ENCODE measurements at regions not wholly inside any gene's neighbourhood (a gene's known extent, or its start where the extent isn't known, plus 50 kb on each side); places are given as distances from the start of the nearest gene placed in this dataset.
A peak's percentile ranks its signal among the peaks of the same experiment; 100 is the strongest.
"Not testable (repeated sequence)": the region's sequence is repeated elsewhere in the genome, so short reads cannot be mapped to it uniquely, and the experiment has no call there.

DNA sequence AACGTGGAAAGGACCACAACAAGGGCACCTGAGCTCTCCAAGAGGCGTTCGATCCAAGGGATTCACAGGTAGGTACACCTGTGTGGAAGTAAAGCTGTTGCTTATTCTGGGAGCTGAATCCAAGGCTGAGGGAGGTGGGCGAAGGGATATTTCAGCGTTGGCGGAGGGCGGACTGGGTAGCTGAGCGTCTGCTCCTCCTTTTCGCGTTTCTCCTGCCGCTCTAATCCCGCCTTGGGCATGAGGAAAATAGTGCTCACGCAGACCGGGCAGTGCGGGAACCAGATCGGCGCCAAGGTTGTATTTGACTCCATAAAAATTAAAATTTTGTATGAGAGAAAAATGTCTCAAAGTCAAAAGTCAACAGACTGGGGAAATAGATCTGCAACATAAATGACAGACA lies 3966.2 kb upstream of the OR11H1 start:
- not testable (repeated sequence) for DNase-seq (ENCODE audit: low spot score)

DNA sequence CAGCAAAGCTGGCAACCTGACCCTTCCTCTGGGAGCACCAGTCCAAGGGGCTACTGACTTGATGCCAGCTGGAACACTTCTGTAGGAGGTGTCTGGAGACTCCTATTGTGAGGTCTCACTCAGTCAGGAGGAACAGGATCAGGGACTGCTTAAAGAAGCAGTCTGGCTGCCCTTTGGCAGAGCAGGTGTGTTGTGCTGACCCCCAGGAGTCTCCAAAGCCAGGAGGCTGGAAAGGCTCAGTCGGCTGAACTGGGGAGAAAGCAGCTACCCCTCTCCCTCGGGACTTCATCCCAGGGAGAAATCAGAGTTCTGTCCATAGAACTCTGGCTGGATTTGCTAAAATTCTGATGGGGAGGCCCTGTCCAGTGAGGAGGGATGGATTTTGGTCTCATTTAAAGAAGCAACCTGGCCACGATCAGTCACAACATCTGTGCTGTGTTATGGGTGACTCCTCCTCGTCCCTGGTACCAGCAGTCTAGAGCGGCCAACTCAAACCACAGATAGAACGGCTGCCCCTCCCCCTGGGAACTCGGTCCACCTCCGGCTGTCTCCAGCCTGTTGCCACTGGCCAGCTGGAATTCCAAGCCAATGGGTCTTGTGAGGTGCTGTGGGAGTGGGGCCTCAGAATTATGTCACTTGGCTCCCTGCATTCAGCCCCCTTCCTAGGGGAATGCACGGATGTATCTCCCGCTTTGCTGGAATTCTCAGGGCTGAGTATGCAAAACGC lies 3959.0 kb upstream of the OR11H1 start:
- DNase-seq (ENCODE audit: low spot score): not testable (repeated sequence)

DNA sequence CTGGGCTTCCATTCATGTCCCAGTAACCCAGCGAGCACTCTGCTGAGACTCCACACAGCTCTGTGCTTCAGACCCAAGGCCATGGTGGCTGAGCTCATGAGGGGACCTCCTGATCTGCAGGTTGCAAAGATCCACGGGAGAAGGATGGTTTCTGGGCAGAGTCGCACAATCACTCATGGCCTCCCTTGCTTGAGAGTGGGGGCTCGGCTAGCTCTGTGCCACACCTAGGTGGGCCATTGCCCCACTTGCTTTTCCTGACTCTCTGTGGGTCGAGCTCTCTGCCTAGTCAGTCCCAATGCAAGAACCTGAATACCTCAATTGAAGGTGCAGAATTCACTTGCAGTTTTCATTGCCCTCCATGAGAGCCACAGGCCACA lies 3958.4 kb upstream of the OR11H1 start:
- not testable (repeated sequence) for DNase-seq (ENCODE audit: low spot score)

DNA sequence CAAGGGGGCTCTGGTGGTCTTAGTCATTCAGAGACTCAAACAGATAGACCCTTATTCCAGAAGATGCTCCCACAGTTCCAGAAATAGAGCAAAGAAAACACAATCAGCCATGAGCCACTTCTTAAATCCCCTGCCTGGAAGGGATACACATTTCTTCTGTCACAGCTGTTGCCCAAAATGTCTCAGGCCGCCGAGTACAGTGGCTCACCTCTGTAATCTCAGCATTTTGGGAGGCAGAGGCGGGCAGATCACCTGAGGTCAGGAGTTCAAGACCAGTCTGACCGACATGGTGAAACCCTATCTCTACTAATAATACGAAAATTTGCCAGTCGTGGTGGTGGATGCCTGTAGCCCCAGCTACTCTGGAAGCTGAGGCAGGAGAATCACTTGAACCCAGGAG lies 3954.8 kb upstream of the OR11H1 start:
- DNase-seq (ENCODE audit: low spot score): not testable (repeated sequence)

DNA sequence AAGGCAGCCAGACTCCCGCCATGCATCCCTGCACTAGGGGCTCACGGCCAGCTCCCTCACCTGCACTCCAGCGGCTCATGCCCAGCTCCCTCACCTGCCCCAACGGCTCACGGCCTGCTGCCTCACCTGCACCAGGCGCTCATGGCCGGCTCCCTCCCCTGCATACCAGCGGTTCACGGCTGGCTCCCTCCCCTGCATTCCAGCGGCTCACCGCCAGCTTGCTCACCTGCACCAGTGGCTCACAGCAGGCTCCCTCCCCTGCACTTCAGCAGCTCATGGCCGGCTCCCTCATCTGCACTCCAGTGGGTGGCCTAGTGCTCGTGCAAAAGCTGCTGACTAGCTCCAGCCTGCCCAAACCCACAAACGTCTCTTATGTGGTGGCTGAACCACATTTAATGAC lies 3953.8 kb upstream of the OR11H1 start:
- not testable (repeated sequence) for DNase-seq (ENCODE audit: low spot score)

DNA sequence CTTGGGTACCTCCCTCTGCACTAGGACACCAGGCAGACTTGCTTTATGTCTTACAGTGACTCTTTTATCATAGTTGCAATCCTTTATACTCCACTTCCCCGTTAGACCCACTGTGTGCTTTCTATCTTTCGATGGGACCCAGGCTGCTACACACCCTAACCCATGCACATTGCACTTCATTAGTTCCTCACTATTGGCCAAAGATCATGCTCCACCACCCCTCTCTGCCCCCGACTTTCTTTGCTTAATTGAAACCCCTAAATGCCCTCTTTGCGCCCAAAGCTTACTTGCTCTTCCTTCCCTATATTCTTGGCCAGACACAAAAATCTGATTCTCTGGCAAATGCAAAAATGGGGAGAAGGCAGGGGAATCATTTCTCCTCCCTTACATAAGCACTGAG lies 3953.3 kb upstream of the OR11H1 start:
- not testable (repeated sequence) for DNase-seq (ENCODE audit: low spot score)

DNA sequence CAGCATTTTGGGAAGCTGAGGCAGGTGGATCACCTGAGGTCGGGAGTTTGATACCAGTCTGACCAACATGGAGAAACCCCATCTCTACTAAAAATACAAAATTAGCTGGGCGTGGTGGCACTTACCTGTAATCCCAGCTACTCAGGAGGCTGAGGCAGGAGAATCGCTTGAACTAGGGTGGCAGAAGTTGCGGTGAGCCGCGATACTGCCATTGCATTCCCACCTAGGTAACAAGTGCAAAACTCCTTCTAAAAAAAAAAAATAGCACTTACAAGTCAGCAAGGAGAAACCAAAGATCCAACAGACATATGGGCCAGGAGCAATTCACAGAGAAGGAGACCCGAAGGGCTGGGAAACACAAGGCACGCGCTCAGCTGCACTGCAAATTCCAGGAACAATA lies 3951.3 kb upstream of the OR11H1 start:
- not testable (repeated sequence) for DNase-seq (ENCODE audit: low spot score)

DNA sequence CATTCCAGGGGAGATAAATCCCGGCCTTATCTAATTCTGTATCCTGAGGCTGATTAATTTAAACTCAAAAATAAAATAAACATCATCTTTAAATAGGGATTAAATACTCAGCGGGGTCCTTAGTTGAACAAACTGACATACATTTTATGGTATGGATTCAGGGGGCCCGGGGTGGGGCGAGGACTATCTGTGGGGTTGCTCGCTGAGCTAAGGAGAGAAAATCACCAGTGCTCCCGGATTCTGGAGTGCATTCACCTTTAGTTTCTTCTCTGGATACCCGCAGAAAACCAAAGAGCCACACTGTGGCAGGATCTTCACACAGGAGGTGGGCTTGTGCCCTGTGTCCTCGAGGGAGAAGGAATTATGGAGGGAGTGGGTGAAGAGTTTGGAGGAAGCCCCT lies 3949.9 kb upstream of the OR11H1 start:
- not testable (repeated sequence) for DNase-seq (ENCODE audit: low spot score)

DNA sequence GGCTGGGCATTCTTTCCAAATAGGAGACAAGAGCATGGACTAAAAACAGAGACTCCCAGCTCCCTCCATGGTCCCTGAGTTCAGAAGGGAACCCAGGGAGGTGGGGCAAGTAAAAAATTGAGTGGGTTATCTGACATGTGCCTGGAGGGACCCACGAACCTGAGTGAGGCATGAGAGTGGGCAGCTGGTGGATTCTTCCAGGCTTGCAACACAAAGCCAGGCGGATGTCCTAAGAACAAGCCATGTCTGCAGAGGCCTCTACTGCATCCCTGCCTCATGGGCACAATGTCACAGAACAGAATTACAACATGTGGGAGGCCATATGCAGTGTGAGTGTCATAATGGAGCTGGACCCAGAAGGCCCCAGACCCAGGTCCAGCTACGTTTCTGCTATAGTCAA lies 3949.4 kb upstream of the OR11H1 start:
- DNase-seq (ENCODE audit: low spot score): not testable (repeated sequence)

DNA sequence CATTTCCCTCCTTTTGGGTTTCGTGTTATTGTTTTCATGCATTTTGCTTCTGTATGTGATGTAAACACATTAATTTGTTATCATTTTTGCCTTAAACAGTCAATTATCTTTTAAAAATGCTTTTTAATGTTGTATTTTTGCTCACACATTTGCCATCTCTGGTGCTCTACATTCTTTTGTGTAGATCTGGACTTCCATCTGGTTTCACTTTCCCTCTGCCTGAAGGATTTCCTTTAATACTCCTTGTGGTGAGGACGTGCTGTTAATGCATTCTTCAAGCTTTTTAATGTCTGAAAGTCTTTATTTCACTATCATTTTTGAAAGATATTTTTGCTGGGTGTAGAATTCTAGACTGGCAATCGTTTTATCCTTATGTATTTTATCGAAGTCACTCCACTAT lies 3945.9 kb upstream of the OR11H1 start:
- not testable (repeated sequence) for DNase-seq (ENCODE audit: low spot score)

DNA sequence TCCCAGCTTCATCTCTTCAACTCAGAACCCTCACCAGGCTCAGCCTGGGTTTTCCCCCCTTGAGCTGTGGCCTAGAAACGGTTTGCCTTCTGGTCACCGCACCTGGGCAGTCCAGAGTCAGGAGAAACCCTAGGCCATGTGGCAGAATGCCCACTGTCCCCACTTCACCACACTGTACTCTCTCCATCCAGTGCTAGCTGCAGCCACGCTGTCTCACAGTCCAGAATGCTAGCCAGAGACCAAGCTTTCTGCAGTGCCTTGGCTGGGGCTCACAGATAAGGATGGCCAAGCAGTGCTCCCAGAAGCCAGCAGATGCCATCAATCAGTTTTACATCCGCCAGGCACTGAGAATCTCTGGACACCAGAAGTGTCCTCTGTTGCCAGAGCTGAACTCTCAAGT lies 3943.8 kb upstream of the OR11H1 start:
- not testable (repeated sequence) for DNase-seq (ENCODE audit: low spot score)

DNA sequence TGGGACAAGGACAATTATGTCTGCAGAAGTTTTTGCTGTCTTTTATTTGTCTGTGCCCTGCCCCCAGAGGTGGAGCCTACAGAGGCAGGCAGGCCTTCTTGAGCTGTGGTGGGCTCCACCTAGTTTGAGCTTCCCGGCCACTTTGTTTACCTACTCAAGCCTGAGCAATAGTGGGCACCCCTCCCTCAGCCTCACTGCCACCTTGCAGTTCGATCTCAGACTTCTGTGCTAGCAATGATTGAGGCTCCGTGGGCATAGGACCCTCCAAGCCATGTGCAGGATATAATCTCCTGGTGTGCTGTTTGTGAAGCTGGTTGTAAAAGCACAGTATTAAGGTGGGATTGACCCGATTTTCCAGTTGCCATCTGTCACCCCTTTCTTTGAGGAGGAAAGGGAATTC lies 3933.4 kb upstream of the OR11H1 start:
- not testable (repeated sequence) for DNase-seq (ENCODE audit: low spot score)

DNA sequence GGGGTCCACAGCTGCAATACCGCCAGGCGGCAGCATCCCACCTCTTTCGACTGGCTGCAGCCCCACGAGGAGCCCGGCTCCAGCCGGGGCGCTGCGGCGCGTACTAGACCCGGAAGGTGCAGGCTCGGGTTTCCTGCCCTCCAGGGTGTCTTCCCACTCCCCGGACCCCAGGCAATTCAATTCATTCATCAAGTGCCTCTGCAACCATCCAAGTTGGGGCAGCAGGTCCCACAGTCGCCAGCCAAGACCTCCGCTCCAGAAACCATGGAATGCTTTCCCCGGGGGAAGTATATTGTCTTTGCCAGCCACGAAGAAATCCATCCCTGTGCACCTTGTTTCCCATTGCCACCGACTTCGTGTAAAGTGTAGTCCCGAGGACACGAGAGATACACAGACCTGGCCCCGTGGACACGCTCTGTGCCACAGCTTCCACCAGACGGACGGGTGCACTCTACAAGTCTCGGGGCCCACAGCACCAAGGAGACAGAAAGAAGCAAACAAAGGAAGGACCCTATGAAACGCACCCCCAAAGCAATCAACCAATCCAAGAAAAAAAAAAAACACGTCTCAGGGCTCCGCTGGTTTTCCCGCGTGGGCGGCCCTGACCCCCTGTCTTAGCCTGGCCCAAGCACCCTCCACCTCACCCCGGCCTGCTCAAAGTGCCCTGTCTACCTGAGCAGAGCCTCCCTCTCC lies 3930.2 kb upstream of the OR11H1 start:
- DNase-seq (ENCODE audit: low spot score): not testable (repeated sequence)

DNA sequence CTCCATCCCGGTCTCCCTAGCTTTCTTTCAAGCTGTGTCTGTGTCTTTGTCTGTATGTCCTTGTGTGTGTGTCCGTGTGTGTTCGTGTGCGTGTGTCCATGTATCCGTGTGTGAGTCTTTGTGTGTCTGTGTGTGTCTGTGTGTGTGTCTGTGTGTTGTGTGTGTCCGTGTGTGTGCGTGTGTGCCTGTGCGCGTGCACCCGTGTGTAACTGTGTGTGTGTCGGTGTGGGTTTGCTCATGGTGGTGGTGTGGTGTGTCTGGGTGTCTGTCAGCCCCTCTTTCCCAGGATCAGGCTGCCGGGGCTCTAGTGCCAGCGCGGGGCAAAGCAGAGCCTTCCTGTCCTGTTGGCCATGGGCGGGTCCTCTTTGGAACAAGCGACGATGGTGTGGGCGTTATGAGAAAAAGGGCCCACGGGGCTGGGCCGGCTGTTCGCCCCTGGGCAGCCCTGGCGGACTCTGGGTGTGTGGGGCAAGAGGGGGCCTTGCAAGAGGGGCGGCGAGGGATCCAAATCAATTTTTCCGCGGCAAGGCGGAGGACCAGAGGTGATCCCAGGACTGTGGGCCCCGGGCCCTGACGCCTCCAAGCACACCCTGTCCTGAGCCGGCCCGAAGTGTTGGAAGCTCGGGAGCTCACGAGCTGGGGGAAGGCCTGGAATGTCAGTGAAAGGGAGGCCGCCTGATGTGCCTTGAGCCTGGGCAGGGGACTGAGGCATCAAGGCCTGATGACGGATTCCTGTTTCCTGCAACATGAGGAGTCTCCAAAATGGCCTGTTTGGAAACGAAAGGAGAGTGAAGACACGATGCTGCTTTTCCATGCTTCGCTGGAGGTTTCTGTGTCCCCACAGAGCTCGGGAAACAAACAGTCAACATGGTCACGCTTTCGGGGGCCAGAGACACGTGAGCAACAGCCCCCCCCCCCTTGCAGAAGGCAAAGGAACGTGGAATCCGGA lies 3929.2 kb upstream of the OR11H1 start:
- DNase-seq (ENCODE audit: low spot score): no peak

DNA sequence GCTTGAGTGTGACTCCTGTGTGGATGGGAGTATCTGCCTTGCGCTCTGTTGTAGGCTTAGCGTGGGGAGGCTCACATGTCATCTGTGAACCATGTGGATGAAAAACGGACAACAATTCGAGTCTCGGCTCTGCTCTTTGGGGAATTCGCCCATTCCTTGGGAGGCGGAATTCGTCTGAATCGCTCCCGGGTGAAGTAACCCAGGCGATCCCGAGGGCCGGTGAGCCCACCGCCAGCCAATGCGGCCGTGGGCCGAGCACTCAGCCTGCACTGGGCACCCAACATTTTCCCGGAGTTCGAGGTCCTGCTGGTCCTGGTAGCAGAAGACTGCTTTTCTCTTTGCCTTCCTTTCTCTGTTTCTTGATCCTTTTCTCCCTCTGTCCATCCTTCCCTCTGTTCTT lies 3928.5 kb upstream of the OR11H1 start:
- not testable (repeated sequence) for DNase-seq (ENCODE audit: low spot score)

DNA sequence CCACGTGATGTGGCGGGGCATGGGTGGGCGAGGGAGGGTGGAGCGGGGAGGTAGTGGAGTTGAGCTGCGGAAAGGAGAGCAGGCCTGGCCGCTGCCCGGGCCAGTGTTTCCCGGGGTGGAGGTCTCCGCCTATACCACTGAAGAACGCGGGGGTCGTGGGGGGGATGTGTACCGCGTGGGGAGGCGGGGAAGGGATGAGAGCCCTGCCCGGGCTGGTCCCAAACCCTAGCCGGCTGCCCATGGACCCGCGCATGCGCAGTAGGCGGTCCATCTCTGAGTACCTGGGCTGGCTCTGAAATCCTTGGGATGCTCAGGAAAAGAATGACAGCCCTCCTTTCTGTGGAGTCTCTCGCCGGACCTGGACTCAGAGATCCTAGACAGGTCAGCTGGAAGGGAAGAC lies 3927.8 kb upstream of the OR11H1 start:
- DNase-seq (ENCODE audit: low spot score): peak; percentile 4

DNA sequence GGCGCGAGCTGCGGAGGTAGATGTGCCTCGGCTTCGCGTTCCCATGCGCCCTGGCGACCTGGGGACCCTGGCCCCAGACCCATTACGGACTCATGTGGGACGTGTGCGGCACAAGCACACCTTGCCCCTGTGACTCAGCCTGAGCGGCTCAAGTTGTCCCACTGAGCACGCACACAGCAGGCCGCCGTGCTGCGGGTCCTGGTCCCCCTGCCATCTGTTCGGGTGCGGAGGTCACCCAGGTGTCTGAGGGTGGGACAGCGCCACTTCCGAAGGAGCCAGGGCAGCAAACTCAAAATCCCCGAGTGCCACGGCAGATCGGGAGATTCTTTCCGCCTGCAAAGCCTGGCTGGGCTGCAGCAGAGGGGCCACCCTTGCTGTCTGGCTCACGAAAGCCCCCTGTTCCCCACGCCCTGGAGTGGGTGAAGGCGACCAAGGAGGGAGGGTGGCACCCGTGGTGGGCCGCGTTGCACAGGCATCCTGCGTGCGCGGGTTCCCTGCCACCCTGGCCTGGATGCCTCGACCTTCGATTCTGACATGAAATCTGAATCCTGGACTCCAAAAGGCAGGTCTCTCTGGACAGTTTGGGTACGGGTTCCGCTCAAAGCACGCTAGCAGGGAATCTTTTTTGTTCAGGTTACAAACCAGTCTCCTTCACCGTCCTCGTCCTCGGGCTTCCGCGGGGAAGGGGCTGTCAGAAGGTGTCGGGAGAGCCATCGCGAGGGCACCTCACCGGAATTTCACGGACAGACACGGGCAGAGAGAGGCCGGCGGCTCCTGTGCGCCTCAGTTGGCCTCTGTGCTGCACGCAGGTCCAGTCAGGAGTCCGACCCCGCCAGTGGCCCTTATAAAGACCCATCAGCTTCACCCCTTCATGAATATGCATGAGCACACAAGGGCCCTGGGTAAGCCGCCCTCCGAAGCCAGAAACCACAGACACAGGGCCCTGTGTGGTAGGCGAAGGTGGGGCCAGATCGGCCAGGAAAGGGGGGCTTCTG lies 3926.8 kb upstream of the OR11H1 start:
- DNase-seq (ENCODE audit: low spot score): peak; percentile 3

DNA sequence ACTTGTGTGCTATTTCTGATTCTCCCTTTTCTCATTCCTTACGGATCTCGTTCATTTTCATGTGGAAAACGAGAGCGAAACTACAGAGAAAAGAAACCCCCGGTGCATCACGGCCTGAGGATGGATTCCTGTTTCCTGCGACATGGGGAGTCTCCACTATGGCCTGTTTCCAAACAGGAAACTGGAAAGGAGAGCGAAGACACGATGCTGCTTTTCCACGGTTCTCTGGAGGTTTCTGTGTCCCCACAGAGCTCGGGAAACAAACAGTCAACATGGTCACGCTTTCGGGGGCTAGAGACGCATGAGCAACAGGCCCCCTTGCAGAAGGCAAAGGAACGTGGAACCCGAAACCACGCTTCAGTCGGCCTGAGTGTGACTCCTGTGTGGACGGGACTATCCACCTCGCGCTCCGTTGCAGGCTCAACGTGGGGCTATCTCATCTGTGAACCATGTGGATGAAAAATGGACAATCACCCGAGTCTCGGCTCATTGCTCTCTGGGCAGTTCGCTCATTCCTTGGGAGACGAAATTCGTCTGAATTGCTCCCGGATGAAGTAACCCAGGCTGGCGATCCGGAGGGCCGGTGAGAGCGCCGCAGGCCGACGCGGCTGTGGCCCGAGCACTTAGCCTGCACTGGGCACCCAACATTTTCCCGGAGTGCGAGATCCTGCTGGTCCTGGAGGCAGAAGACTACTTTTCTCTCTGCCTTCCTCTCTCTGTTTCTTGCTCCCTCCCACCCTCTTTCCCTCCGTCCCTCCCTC lies 3923.2 kb upstream of the OR11H1 start:
- not testable (repeated sequence) for DNase-seq (ENCODE audit: low spot score)

DNA sequence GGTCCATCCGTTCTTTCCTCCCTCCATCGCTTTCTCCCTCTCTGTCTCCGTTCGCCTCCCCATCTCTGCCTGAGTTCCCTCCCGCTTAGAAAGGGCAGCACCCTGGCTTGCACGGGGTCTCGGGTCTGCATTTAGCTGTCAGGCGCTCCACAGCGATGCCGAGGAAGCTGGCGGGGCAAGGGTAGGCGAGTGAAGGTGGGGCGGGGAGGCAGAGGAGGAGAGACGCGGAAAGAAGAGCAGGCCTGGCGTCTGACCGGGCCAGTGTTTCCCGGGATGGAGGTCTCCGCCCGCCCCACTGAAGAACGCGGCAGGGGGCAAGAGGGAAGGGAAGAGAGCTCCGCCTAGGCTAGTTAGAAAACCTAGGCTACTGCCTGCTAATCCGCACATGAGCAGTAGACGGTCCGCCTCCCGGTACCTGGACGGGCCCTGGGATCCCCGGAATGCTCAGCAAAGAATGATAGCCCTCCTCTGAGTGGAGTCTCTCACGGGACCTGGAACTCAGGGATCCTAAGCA lies 3922.5 kb upstream of the OR11H1 start:
- peak; percentile 4 for DNase-seq (ENCODE audit: low spot score)
